ENCODE measurements at regions not wholly inside any gene's neighbourhood (a gene's known extent, or its start where the extent isn't known, plus 50 kb on each side); places are given as distances from the start of the nearest gene placed in this dataset.

- DNase-seq = peak; percentile 62 to 90
Measured at GRCh38 chr12:87836190-87836589, 193.0 kb downstream of the C12orf50 start.

GRCh38 chr12:87828382-87828973 lies 200.7 kb downstream of the C12orf50 start:
- no peak for DNase-seq

- DNase-seq = no peak
Measured at GRCh38 chr12:87827638-87828264, 201.4 kb downstream of the C12orf50 start.

- DNase-seq = no peak
Measured at GRCh38 chr12:87822923-87823322, 206.3 kb downstream of the C12orf50 start.

- DNase-seq = no peak
Measured at GRCh38 chr12:87820524-87821202, 208.5 kb downstream of the C12orf50 start.

GRCh38 chr12:87818441-87818840 lies 210.8 kb downstream of the C12orf50 start:
- DNase-seq = no peak

- no peak for DNase-seq
Measured at GRCh38 chr12:87815771-87816585, 213.2 kb downstream of the C12orf50 start.

- no peak for DNase-seq
Measured at GRCh38 chr12:87814625-87815024, 214.6 kb downstream of the C12orf50 start.

GRCh38 chr12:87813476-87814234 lies 215.5 kb downstream of the C12orf50 start:
- DNase-seq = no peak

GRCh38 chr12:87812681-87813080 lies 216.5 kb downstream of the C12orf50 start:
- DNase-seq = no peak

GRCh38 chr12:87812030-87812429 lies 217.2 kb downstream of the C12orf50 start:
- DNase-seq = no peak

GRCh38 chr12:87809916-87810315 lies 219.3 kb downstream of the C12orf50 start:
- DNase-seq = no peak

- DNase-seq = peak in 1 of 2 experiments; percentile 43
Measured at GRCh38 chr12:87807086-87807485, 222.1 kb downstream of the C12orf50 start.

GRCh38 chr12:87806310-87806709 lies 222.9 kb downstream of the C12orf50 start:
- DNase-seq = no peak

GRCh38 chr12:87804386-87804785 lies 224.8 kb downstream of the C12orf50 start:
- peak; percentile 21 to 60 for DNase-seq

- DNase-seq = no peak
Measured at GRCh38 chr12:87802721-87803011, 226.5 kb downstream of the C12orf50 start.

GRCh38 chr12:87801860-87802720 lies 227.1 kb downstream of the C12orf50 start:
- no peak for DNase-seq

GRCh38 chr12:87796961-87797516 lies 232.2 kb downstream of the C12orf50 start:
- DNase-seq = no peak

- no peak for DNase-seq
Measured at GRCh38 chr12:87795555-87795954, 233.6 kb downstream of the C12orf50 start.

- DNase-seq = no peak
Measured at GRCh38 chr12:87794854-87795253, 234.3 kb downstream of the C12orf50 start.

GRCh38 chr12:87793131-87793530 lies 236.1 kb downstream of the C12orf50 start:
- no peak for DNase-seq

GRCh38 chr12:87784350-87784749 lies 244.9 kb downstream of the C12orf50 start:
- no peak for DNase-seq
